Stimulated activated CD8-positive, alpha-beta memory T cell treated with anti-CD3 and anti-CD28 coated beads, Interleukin-12 subunit alpha, Interleukin-12 subunit beta, amount 100 ng/mL, for 24 hours (primary cell): ENCODE measurements at regions not wholly inside any gene's neighbourhood (a gene's known extent, or its start where the extent isn't known, plus 50 kb on each side); places are given as distances from the start of the nearest gene placed in this dataset.

ENCODE experiments used
- DNase-seq: peaks from one replicate; pipeline ENCODE4 v3.0.0-alpha.2; 2020; ENCODE audit errors: extremely low read depth

DNA sequence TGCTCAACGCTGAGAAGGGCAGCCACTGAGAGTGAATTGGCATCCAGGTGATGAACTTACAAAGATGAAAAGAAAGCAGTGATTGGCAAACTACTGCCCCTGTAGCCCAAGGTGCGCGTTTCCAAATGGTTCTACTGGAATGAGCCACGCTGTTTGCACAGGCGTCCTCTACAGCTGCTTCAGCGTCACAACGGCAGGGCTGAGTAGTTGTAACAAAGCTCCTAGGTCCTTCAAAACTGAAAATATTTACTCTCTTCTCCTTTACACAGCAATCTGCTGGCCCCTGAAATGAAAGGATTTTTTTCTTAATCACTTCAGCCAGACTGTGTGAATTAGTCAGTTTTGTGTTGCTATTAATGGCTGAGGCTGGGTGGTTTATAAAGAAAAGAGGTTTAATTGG is 107.2 kb upstream of the FOXF1 start:
- DNase-seq, result no peak

DNA sequence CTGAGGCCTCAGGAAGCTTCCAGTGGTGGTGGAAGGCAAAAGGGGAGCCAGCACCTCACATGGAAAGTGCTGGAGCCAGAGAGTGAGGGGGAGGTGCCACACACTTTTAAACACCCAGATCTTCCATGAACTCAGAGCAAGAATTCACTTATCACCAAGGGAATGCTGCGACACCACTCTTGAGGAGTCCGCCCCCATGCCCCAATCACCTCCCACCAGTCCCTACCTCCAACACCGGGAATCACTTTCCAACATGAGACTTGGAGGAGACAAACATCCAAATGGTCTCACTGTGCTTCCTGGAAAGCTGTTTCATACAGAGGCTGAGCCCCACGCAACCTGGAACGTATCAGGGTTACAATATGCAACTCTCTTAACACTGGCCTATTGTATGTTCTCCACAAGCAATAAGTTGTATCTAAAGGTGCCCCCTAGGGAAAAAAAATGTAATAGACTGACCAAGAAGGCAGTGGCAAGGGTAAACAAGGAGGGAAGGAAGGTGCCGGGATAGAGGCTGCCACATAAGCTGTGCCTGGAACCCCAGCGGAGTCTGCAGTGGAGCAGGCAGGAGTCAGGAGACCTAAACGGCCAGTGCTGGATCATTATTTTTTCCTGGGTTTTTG is 106.7 kb upstream of the FOXF1 start:
- DNase-seq, result no peak

DNA sequence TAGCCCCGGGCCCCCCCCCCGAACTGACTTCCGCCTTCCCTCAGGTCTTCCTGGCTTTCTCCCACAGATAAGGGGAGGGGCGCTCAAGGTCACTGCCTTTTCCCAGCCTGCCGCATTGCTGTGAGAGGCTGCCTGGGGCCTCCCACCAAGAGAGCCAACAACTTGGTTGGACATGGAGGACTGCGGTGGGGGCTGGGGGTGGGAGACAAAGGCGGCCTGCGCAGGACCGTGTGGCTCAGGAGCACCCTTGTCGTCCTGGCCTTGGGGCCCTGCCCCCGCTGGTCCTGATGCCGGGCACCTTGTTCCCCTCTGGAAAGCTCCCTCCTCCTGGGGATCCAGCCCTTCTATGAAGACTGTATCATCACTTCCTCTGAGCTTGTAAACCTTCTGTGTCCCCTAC is 105.6 kb upstream of the FOXF1 start:
- no peak for DNase-seq

DNA sequence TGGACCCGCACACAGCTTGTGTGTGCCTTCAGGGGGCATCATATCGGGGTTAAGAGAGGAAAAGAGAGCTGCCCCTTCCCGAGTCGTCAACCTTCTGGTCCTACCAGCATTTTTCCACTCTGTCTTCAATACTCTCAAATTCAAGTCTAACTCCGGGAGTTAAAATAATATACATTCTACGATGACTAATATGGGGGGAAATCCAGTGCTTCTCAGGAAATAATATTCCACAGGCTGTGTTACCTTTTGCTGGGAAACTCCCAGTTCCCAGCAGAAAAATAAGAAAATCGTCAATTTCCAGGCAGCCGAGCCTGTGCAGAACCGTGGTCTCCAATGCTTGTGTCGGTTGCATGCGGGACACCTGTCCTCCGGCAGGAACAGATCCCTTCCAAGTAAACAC is 105.0 kb upstream of the FOXF1 start:
- no peak for DNase-seq

DNA sequence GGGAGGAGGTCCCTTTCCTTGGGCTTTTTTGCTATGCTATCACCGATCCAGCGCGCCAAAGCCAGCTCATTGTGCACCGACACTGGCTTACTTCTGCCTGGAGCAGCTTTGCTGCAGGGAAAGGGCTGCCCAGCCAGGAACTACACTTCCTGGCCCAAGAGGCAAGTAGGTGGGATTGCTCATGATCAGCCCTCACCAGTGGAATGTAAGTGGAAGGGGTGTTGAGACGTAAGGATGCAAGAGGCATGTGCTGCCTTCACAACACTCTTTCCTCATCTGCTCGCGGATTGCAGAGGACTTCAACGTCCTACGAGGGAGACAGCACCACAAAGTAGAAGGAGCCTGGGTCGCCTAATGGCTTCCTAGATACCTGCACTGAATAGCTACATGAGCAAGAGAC is 104.3 kb upstream of the FOXF1 start:
- no peak for DNase-seq

DNA sequence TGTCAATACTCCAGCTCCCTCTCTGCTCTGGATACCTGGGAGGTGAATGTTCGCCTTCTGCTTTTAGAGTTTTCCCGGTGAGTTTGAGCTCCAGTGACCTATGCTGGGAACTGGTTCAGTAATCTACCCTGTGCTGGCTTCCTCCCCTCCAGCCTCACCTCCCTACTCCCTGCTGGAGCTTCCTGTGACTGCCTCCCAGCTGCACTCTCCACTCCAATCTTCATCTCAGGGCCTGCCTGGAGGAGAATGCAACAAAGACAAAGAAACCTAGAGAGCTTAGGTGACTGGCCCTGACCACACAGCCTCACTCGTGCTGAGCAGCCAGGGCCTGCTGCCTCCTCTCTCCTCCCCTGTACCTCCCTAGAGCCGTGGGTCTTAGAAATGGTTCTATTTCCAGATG is 101.6 kb upstream of the FOXF1 start:
- no peak for DNase-seq

DNA sequence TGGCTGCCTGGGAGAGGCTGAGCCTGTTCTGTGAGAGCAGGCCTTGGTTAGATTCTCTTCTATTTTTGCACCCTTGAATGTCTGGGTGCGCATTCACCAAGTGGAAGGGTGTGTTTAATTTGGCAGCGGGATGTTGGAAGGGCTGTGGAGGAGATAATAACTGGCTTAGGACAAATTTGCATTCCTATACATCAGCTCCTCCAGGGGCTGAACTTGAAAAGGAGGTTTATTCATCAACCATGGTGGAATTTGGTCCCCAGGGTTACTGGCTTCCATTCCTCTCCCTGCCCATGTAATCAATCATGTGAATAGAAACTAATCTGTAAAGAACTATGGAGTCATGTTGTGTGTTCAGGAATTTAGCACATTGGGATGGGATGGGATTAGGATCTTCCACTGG is 100.2 kb upstream of the FOXF1 start:
- DNase-seq, result no peak

DNA sequence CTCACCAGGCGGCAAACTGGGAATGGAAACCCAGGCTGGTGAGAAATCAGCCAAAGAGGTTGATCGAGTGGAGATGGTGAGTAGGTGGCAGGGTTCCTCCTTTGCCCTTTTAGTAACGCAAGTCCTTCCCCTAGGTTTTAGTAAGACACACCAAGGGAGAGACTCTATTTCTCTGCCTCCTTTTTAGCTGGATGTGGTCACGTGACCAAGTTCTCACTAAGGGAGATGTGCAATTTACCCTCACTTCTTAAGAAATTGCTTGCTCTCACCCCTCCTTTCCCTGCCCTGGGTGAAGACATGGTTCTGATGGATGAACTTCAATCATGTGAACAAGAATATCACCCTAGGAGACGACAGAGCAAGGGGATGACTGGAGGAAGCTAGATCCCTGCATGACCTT is 99.8 kb upstream of the FOXF1 start:
- DNase-seq, result no peak

DNA sequence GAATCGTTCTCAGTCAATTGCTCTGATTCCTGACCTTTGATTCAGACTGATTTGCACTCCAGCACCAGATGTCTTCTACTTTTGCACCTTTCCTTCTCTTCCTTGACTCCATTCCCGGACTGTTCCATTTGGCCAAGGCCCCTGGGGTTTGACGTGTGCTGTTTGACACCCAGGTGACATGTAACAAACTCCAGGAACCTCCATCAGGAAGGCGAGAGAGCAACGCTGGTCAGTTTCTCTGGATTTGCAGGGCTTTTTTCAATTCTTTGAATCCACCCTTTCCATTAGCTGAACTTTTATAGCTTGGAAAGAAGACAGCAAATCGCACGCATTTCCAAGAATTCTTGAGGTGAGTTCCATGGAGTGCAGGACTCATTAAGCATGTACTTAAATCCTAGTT is 98.4 kb upstream of the FOXF1 start:
- DNase-seq, result no peak

DNA sequence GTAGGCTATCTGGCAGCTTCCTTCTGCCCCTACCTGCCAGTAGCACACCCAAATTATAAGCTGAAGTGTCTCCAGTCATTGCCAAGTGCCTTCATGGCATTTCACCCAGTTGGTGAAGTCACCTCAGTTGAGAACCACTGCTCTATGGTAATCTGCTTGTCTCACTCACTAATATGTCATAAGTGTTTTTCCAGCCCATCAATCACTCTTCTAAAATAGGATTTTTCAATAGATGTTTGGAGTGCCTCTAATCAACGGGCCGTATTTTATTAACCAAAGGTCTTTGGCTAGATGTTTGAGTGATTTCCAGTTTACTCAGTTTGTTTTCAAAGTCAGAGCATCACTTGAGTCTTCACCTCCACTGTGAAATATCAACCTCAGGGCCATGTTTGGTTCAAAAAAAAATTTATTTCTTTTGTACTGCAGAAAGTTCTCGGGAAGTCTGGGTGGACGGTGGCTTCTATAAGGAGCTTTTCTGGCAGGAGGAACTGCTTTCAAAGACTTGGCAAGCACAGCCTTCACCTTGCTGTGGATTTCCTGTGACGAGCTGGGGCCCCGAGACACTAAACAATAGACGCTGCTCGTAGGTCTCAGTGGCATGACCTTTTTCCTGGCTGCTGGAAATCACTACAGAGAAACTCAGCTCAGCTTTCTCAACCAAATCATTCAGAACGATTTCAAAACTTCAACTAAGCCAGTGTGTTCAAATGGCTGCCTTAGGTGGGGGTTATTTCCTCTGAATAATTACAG is 95.2 kb upstream of the FOXF1 start:
- no peak for DNase-seq

DNA sequence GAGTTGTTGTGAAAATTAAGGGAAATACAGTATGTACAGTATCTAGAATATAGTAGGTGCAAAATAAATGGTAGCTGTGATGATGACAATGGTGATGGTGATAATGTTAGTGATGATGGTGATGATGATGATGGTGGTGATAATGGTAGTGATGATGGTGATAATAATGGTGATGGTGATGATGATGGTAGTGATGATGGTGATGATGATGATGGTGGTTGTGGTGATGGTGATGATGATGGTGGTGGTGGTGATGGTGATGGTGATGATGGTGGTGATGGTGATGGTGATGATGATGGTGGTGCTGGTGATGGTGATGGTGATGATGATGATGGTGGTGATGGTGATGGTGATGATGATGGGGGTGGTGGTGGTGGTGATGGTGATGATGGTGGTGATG is 91.3 kb upstream of the FOXF1 start:
- DNase-seq, result no peak

DNA sequence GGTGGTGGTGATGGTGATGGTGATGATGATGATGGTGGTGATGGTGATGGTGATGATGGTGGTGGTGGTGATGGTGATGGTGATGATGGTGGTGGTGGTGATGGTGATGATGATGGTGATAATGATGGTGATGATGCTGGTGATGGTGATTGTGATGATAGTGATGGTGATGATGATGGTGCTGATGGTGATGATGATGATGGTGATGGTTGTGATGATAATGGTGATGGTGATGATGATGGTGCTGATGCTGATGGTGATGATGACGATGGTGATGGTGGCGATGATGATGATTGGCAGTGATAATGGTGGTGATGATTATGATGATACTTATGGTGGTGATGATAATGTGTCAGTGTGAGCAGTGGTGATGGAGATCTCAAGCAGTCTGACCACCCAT is 90.8 kb upstream of the FOXF1 start:
- DNase-seq, result no peak

DNA sequence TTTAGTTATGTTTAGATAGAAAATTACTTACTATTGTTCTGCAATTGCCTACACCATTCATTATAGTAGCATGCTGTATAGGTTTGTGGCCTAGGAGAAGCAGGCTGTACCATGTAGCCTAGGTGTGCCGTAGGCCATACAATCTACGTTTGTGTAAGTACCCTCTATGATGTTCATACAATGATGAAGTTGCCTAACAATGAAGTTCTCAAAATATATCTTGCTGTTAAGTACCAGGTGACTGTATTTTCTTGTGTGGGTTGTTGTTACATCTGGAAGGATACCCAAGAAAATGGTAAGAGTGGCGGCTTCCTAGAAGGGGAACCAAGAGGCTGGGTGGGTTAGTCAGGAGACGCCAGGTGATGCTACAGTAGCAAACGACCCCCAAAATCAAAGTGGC is 88.3 kb upstream of the FOXF1 start:
- DNase-seq, result no peak

DNA sequence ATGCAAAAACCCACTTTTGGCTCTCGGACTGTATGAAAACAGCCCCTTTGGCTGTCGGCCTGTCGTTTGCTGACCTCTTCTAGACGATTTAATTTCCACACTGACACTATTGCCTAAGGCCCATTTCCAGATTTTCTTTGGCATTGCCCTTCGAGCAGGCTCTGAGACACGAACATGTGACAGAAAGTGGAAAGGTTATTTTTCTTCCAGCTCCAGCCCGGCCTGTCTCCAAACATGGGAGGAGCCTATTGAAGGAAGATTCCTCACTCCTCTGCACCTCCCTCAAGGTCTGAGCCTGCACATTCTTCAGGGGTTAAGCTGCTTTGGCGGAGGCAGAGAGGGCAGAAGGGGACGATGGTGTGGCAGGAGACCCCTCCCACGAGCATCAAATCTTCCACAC is 85.9 kb upstream of the FOXF1 start:
- DNase-seq, result no peak

DNA sequence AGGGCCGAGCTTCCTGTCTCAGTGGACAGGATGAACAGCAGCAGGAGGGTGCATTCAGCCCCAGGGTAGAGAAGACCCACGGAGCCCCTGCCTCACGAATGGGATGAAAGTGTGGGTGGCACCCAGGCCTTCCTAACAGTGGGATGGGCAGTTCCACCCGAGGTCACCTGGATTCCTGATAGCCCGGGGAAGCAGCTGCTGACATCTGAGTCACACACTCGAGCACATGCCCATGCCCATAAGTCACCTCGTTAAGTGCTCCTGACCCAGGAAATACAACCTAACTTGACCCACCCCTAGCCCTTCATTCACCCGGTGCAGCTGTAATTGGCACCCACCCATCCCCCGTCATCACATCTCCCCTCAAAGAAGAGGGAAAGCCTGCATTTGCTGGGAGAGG is 85.3 kb upstream of the FOXF1 start:
- DNase-seq, result no peak

DNA sequence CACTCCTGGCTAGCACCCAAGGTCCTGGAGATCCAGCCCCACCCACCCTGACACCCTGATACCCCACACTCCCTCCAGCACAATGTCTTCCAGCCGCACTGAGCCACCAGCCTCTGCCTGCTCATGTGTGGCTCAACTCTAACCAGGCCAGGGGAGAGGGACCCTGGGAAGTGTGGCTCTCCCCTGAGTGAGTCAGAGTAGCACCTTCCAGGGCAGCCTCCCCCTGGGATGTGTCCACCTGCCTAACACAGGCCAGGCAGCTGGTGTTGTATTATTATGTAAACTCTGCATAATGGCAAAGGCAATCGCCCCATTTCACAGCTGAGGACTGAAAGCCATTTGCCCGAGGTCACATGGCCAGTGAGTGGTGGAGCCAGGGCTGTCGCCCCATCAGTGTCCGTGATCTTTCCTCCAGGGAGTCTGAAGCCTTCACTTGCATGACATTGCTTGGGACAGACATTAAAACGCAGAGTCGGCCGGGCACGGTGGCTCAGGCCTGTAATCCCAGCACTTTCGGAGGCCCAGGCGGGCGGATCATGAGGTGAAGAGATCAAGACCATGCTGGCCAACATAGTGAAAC is 84.2 kb upstream of the FOXF1 start:
- no peak for DNase-seq

DNA sequence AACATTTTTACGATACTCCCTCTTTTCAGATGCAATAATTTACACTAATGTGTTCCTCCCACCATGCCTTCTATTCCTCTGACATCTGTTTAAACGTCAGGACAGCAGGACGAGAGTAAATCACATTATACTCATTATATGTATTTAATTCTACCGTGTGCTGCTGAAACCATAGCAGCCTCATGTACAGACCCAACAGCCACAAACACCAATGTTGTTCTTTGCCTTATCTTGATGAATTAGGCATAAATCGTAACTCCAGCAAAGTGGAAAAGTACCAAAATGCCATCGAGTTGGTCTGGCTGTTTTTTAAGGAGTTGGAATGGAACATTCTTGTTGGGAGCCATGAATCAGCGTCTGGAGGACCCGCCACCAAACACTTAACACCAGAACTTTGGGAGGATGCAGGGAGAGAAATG is 82.9 kb upstream of the FOXF1 start:
- no peak for DNase-seq

DNA sequence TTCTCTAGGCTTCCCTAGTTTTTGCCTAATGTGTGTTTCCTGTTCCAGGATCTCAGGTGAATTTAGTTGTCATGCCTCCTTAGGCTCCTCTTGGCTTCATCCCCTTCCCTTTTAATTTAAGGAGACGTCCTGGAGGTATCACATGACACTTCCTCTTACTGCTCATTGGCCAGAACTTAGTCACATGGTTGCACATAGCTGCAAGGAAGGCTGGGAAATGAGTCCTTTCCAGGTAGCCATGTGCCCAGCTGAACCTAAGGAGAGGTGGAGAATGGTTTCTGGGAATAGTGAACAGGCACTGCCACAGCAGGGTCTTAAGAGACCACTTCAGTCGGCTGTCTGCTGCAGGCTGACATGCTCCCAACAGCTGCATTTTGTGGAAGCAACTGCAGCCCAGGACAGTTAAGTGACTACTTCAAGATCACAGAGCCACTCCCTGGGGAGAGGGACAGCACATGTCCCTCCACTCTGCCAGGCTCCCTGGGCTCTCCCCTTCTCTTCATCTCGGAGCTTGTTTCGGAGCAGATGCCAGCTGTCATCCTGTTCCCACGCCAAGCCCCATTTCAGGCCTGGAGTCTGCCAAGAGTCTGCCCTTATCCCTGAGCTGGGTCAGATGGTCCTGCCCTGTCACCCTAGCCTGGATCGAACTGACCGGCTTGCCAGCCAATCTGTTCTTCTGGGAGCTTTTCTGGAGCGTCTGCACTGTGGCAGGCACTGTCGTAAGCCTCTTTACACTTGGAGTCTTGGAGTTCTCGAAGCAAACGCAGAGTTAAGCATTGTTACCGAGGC is 81.4 kb upstream of the FOXF1 start:
- no peak for DNase-seq

DNA sequence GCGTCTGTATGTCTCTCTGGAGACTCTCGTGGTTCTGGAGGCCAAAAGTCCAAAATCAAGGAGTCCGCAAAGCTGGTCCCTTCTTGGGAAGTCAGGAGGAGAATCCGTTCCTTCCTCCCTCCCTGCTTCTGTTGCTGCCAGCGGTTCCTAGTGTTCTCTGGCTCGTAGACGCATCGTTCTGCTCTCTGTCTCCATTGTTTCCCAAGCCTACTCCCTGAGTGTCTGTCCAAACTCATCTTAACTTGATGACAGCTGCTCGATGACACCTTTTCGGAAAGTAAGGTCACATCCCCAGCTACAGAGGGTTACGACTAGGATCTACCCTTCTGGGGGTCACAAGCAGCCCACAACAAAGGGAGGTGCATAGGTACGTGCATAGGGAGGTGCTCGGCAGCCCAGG is 80.7 kb upstream of the FOXF1 start:
- no peak for DNase-seq

DNA sequence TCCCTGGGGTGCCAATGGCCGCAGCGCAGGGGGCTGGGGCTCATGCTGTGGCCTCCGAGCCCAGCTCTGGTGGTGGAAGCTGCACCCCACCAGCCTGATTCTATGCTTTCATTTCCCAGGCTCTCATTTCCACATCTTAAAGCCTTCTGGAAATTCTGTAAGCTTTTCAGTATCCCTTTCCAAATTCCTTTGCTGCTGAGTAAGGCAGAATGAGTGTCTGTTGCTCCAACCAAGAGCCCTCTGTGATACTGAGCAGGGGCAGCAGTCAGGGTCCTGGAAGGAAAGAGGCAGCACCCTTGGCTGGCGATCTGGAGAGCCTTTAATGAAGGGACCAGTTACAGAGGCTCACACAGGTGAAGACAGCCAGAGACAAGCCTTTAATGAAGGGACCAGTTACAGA is 79.5 kb upstream of the FOXF1 start:
- DNase-seq, result no peak

DNA sequence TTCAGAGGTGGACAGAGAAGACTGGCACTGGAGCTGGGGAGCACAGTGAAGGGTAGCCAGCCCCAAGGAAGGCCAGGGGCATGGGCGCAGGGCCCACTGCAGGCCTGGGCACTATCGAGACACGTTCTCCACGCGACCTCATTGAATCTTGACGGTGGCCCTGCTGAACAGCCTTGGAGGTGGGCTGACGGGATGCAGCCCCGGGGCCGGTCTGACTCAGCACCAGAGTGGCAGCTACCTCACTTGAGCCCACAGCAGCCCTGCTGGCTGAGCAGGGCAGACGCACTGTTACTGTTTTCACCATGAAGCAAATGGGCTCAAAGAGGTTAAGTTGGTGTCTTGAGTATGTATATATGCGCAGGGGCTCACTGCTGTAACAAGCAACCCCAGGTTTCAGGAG is 78.8 kb upstream of the FOXF1 start:
- DNase-seq, result no peak

DNA sequence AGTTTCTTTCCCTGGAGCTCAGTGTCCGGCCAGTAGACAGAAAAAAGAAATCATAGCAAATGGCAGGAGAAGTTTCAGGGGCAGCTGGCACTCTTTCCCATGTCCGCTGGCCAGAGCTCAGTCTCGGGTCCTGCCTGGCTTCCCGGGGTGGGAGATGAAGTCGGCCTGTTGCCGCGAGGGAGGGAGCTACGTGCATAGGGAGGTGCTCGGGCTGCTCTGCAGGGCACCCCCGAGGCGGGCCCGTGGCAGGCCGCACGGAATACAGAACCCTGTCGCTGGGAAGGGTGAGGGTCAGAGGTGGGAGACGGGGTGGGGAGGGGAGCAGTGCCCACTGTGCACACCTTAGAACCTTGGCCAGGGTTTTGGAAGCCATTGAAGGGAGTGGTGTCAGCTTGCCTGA is 78.3 kb upstream of the FOXF1 start:
- DNase-seq, result no peak

DNA sequence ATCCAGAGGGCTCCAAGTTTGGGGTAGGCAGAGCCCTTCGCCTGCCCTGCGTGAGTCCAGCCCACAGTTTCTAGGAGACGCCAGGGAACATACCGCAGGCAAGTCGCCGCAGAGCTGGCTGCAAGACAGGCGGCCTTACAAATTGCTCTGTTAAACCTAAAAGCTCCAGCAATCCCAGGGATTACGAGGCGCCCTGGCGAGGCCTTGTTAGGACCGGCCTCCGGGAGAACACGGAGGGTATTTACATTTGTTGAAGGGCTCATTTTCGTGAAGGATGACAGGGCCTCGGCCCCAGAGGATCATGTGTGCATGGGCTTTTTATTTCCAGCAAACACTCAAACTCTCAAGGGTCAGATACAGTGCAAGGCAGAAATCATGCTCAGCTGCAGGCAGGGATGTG is 77.6 kb upstream of the FOXF1 start:
- no peak for DNase-seq
